SHP77 (cell line): ENCODE measurements at regions not wholly inside any gene's neighbourhood (a gene's known extent, or its start where the extent isn't known, plus 50 kb on each side); places are given as distances from the start of the nearest gene placed in this dataset.

Source experiments
- DNase-seq, 2 experiments: peaks; one replicate each; lab custom pipeline; 2025; lab: John Stamatoyannopoulos, UW

DNA sequence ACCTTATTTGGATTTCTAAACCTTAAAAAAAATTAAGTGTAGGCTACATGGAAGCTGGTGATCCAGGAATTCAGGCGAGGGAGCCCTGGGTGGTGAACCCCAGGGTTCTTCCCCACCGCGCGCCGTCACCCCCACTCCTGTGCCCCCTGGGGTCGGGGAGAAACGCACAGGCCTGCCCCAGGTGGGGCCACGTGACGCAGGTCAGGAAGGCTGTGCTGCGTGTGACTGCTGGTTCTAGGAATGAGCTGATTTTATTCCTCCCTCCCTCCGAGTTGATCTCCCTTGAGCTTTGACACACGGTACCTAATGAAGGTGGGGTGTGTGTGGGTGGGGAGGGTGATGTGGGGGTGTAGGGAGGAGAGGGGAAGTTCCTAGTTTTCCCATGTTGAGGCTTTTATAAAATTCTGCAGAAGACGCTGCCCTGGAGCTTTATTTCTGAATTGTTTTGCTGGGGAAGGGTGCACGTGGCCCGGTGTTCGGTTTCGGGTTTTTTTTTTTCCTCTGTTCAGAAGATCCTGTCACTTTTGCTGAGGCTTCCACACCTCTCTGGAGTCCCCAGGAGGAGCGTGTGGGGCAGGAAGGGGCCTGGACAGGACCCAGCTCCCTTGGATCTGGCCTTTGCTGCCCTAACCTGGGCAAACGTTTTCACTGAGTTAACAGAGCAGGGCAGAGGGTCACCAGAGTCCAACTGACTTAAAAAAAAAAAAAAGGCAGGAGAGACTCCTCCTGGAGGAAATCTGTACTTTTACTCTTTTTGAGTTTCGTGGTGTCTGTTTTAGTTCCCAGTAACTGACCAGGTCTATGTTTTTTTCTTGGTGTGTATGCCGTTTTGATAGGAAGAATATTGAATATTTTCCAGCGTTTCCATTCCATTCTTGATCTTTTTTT is 55.8 kb upstream of the GSE1 start:
- DNase-seq = peak in 1 of 2 experiments; percentile 35

DNA sequence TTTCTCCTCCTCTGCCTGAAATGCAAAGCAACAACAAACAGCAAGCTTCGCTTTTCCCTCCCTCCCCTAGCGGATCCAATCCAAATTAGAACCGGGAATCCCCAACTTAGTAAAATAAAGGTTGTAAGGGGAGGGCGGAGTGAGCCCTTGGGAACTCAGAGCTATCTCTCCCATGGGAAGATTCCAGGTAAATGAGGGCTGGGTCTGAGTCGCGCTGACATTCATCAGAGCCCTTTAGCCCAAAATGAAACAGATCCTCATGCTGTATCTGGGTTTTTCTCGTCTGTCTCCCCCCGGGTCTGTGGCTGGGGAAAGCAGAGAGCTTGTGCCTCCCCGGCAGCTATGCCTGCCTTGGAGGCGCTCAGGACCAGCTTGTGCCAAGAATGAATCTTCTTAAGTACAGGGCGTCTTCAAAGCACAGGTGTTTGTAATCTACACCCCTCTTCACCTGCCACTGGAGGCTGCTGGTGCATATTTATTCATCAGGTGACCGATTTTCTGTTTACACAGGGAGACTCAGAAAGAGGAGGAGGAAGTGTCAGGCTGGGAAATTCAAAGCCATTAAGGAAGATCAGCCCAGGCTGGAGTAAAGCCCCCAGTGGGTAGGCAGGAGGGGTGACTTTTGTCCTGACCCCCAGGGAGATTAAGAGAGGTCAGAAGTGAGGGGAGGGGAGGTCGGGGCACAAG is 55.0 kb upstream of the GSE1 start:
- DNase-seq = peak in 1 of 2 experiments; percentile 29

DNA sequence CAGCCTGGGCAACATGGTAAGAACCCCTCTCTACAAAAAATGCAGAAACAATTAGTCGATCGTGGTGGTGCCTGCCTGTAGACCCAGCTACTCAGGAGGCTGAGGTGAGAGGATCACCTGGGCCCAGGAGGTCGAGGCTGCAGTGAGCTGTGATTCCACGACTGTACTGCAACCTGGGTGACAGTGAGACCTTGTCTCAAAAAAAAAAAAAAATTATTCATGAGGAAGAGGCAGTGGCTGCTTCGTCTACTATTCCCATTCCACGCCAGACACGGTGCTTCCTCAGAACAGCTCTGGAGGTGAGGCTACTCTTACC is 52.2 kb upstream of the GSE1 start:
- no peak for DNase-seq

- no peak for DNase-seq
Measured at GRCh38 chr16:85561248-85562092, 51.7 kb upstream of the GSE1 start.

DNA sequence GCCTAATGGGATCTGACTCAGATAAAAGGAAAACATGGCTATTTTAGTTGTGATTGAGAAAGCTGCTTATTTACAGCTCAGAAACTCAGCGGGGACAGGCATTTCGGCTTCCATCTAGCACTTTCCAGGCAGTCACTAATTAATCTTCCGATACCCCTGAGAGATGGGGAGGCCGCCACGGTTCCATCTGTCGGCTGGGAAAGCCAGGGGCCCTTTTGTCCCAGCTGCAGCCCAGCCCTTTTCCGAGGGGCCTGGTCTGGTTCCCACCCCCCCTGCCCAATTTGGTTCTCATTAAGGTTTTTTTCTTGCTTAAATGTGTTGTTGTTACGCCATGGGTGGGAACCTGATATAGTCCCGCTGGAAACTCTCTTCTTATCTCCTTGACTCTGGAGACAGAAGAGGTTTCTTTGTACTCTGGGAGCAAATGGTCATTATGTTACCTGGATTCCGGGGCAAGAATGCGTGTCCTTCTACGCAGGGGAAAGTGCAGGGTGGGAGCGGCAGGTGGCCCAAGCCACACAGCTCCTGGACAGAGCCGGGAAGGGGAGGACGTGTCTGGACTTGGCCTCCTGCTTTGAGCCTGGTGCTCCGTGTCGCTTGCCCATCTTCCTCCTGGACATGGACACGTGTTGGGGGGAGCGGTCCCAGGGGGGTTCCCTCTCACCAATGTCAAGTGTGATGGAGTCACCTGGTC is 50.9 kb upstream of the GSE1 start:
- DNase-seq = peak in 1 of 2 experiments; percentile 28

DNA sequence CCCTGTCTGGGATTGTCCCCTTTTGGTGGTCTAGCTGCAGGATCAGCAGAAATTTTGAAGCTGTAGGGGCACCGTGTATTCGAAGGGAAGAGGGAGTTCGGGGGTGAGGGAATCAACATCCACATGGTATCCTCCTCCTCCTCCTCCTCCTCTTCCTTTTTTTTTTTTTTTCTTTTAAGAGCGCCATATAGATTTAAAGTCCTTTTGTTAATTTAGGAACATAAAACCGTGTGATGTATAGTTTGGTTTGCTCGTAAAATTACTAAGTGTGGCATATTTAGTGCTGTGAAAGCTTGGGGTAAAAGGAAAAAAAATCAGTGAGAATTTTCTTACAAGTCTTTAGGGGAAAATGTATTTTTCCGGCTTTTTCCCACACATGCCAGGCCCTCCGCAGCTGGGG is 50.1 kb upstream of the GSE1 start:
- DNase-seq = no peak
